ENCODE measurements at regions not wholly inside any gene's neighbourhood (a gene's known extent, or its start where the extent isn't known, plus 50 kb on each side); places are given as distances from the start of the nearest gene placed in this dataset.

DNA sequence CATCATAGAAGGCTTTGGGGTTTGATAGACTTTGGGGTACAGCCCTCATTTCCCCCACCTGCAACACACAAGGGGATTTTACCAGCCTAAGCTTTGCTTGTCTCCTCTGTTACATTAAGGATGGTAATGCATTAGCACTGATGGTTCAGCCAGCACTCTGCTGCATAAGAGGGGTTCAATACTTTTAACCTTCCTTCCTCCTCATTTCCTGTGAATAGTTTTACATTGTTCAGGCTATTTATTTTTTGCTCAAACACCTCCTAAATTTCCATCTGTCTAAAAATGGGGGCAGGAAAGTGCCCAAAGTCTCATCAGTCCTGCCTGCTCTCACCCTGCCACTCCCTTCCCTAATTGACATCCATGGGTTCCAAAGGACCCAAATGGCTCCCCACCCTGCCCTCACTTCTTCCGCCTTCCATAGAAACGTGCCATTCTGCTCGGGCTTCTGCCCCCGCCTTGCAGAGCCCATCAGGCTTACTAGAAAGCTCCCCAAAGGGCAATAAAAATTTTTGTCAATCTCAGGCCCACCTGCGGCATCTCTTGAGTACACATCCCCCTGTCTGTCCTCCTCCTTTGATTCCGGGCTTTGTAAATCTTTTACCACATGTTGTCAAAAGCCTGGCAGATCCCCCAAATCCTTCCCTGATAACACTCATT lies 239.5 kb upstream of the SLC24A2 start:
- ATAC-seq: peak in 1 of 2 donors; percentile 24
- DNase-seq: no peak
- intact Hi-C loops (cut with DNase I): no loop called here

DNA sequence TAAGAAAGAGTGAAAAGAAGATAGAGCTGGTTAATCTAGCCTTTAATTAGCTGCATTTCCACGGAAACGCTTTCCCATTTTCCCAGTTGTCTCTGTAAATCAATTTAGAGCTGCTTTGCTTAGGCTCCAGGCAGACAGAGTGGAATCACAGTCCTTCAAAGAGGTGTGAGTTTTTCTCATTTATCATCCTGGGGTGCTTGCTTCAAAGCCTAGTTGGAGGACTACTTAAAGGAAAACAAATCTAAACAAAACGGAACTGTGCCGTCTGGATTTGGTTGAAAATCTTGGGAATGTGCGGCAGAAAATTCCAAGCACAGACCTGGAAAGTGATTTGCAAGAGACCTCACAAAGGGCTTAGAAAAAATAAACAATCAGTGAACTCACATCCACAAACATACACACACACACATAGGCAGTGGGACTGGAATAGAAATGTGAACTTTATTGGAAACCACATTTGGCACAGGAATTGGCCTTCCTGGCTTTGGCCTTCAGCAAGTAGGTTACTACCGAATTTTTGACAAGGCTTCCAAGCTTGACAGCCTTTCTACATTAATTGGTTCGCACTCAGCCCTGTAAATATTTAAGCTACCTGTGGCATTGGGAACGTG lies 235.2 kb upstream of the SLC24A2 start:
- intact Hi-C loops (cut with DNase I): no loop called here
- no peak for DNase-seq
- no peak for ATAC-seq

DNA sequence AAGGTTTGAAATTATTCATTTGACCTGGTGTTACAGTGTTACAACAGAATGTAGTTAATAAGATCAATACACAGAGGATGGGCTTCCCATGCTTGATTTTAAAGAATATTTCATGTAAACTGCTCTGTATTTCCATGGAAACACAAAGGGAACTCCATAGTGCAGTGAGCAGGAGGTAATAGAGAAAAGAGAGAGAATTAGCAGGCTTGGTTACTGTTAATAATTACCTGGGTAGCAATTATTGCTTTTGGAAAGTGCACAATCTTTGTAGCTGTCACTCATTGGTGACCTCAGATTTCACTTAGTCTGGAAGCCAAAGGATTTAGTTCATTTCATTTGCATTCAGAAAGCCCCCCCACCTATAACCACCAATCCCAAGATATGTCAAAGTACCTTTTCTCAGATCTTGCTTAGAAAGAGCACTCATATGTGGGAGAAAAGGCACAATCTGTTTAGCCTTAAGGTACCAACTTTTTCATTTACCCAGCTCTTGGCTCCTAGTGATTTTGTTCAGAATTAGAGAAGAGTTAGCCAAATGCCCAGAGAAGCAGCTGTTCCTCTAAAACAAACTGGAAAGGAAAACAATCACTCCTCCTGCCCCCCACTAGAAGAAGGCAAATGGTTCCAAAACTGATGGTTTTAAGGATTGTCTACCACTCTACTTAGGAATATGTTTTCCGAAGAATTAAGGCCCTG lies 234.5 kb upstream of the SLC24A2 start:
- DNase-seq (no peak), ATAC-seq (no peak)
- intact Hi-C loops (cut with DNase I): no loop called here

DNA sequence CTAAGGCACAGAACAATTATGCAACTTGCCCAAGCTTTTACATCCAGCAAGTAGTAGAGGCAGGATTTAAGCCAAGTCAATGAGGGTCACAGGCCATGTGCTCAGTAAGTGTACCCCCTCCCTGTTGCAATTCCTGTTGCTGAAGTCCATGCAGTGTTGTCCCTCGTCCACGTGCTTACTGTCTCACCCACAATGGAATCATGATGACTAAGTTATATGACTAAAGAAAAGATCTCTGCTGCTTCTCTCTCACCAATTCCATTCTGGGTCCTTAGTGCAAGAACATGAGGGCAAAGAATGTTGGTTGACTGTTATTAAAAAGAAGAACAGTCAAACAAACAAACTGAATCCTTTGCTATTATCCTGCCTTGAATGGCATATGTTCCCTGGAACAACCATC lies 233.6 kb upstream of the SLC24A2 start:
- intact Hi-C loops (cut with DNase I): no loop called here
- no peak for ATAC-seq

DNA sequence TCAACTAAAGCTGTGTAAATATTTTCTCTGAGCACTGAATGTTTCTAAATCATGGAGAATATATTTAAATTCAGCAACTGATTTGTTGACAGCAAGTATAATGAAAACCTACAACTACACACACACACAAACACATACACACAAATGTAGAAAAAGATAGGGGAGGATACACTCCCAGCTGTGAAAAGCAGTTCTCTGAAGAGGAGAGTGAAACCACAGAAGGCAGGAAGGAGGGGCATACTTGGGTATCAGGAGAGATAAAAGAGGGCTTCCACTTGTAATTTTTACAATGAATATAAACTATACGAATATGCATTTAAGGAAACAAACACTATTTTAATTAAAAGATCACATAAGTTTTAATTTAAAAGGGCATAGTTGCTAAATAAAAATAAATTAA lies 227.8 kb upstream of the SLC24A2 start:
- ATAC-seq (no peak), DNase-seq (no peak)
- intact Hi-C loops (cut with DNase I): no loop called here

More for the DNA sequence above, 233.6 kb upstream of the SLC24A2 start:
- no peak for DNase-seq

DNA sequence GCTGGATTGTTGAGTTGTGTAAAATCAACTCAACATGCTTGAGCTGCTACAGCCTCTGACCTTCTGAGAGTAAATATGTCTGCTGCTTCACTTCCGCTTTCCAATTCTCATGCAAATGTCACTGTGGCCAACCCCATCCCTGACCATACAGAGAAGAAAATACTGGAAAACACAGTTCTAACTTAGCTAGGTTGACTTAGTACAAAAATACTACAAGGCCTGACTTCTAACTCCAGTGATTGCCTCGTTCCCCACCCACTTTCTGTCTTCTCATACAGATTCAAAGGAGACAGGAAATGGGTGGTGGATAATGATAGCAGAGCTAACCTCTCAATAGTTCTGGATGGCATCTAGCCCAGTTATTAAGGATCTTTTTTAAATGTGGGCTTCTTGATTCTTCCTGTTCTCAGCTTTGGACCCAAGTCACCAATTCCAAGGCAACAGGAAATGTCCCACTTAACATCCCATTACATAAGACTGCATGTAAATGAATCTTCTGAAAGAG lies 226.6 kb upstream of the SLC24A2 start:
- ATAC-seq (no peak), DNase-seq (no peak)
- intact Hi-C loops (cut with DNase I): no loop called here

DNA sequence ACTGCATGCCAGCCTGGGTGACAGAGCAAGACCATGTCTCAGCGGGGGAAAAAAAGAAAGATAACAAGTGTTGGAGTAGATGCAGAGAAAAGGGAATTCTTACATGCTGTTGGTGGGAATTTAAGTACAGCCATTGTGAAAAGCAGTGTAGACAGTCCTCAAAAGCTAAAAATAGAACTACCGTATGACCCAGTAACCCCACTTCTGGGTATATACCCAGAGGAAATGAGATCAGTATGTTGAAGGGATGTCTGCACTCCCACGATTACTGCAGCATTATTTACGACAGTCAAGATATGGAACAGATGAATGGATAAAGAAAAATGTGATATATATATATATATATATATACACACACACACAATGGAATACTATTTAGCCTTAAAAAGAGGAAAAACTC lies 225.3 kb upstream of the SLC24A2 start:
- no peak for ATAC-seq
- DNase-seq: no peak
- intact Hi-C loops (cut with DNase I): no loop called here

DNA sequence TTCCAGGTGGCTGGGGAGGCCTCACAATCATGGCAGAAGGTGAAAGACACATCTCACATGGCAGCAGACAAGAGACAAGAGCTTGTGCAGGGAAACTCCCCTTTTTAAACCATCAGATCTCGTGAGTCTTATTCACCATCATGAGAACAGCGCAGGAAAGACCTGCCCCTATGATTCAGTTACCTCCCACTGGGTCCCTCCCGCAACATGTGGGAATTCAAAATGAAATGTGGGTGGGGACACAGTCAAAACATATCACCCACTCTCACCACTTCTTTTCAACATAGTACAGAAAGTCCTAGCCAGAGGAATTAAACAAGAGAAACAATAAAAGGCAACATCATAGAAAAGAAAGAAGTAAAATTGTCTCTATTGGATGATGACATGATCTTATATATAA lies 223.4 kb upstream of the SLC24A2 start:
- intact Hi-C loops (cut with DNase I): no loop called here
- DNase-seq: no peak
- no peak for ATAC-seq

DNA sequence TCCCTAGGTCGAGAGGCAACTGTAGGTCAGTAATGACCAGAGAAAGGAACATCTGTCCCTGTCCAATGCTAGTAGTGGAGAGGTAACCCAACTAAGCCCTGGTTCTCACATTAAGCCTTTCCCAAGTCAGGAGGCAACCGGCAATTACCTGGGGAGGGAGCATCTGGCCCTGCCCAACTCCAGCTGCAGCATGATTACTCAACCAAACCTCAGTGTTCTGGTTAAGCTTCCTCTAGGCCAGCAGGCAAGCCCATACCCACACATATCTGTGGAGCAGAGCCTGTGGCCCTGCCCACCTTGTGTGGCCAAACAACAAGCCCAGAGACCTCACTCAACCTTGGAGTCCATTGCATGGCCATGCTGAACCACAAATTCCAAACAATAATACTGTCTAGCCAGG lies 220.8 kb upstream of the SLC24A2 start:
- ATAC-seq (no peak), DNase-seq (no peak)
- intact Hi-C loops (cut with DNase I): no loop called here

DNA sequence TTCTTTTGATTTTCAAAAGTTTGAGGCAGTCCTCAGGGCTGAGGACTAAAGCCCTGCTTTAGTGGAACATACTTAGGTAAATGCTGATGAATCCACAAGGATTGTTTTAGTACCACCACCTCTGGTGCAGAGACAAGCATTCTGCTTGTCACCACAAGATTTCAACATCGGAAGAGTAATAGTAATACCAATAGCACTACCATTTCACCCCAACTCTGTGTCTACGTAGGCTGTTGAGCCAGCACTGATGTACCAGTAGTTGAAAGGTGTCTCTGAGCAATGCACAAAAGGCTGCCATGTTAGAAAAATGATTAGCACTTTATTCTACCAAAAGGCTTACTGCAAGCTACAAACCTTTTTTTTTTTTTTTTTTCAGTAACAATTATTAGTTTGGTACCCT lies 213.2 kb upstream of the SLC24A2 start:
- ATAC-seq: no peak
- intact Hi-C loops (cut with DNase I): no loop called here
- DNase-seq: no peak

DNA sequence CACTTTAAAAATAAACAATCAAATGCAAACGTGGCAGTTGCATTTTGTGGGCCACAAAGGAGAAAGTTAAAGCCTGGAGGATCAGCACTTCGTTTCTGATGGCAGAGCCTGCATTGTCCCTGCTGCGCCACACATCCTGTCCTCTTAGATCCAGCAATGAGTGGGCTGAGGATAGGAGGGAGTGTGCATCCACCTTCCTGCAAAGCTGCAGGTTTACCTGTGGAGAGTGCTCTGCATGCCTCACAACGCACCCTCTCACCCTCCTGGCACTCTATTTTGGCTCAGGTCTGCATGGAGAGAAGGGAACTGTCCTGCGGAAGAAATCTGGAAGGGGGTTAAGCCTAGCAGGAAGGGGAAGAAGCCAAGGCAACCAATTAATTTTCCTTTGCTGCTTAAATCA lies 212.2 kb upstream of the SLC24A2 start:
- intact Hi-C loops (cut with DNase I): no loop called here
- no peak for DNase-seq
- no peak for ATAC-seq

DNA sequence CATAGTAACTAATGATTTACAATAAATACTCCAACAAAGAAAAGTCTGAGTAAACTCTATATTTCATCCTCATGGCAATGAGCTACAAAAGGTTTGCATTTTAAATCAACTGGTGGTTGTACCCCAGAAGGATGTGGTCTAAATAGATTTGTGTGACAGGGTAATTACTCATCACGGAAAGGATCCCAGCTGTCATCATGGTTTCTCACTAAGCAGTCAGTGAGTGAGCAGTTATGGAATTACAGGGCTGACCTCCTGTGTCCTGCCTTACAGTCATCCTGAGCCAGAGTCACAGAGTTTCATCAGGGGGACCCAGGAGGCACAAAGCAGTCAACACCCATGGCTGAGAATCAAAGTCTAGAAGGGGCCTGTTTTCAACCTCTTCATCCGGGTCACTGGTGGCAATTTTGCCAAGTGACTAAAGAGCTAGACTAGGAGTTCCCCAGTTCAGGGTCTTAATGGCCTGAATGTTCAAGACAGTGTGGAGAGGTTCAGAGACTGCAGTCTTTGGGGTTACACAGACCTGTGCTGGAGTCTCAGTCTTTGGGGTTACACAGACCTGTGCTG lies 210.7 kb upstream of the SLC24A2 start:
- intact Hi-C loops (cut with DNase I): no loop called here
- ATAC-seq (peak in 1 of 2 donors; percentile 22), DNase-seq (no peak)

DNA sequence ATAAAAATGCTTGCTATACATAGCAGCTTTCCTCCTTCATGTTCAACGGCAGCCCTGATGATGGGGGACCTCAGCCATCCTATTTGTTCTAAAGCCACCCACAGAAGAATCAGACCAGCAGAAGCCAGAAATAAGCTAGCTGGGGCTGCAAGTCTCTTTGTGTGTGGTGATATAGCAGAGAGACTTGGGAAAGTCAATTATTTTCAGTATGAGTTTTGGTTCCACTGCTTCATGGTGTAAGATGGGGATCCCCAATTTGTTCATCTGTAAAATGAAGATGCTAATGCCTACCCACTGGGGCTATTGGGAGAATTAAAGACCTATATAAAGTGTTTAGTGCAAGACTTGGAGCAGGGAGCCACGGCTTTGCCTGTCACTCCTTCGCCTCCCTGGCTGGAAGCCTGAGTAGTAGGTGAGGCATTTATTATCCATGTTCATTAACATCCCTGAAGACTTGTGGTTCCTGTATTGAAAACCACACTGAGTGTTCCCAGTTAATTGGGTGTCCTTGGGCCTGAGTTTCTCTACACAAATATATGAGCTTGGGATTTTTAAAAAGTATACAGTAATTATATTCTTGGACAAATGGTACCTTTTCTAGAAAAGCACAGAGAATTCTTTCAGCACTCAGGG lies 210.1 kb upstream of the SLC24A2 start:
- DNase-seq (no peak), ATAC-seq (no peak)
- intact Hi-C loops (cut with DNase I): no loop called here

DNA sequence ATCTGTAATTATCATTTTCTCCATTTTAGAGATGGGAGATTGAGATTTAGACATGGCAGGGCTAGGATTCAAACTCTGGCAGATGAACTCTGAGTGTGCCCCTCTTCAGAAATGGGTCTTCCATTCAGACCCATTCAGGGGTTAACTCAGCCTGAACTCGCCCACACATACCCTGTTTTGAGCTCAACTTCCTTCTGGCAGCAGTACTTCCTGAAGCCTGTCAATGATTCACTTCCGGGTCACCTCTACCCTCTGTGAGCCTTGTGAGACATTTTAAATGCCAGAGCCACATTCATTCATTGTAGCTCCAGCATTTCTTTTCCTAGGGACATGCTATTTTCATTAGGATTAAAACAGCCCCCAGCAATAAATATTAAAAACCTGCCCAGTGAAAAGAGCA lies 209.3 kb upstream of the SLC24A2 start:
- DNase-seq (no peak), ATAC-seq (no peak)
- intact Hi-C loops (cut with DNase I): no loop called here

DNA sequence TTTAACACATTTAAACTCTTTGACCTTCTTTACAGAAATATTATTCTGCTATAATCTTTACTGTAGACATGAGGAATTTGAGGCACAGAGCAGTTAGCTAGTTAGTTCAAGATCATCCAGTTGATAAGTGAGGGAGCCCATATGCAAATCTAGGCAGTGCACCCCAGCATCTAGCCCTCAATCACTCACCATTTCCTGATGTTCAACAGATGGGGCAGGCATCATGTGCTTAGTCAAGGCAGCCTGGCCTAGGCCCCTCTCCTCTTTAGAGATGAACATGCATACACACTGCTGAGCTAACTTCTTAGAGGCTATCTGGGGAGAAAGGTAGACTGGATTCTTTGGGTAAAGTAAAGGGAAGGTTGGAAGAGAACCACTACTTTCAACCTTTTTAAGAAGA lies 206.8 kb upstream of the SLC24A2 start:
- intact Hi-C loops (cut with DNase I): no loop called here
- no peak for ATAC-seq
- DNase-seq: no peak

DNA sequence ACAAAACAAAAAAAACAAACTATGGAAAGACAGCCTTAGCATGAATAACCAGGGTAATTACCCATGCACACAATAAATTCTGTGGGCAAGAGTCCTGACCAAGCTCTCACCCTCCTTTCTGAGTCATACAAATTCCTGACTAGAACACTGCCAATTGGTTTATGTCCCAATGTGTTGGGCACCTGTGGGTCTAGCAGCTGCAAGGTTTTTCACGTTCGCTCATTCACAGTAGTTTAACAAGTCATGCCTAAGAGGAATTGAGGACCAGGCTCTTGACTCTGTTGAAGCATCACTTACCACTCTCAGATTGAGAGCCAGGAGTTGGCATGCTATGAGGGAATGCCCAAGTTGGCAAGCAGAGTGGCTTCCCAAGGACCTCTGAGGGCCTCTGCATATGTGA lies 205.5 kb upstream of the SLC24A2 start:
- ATAC-seq (no peak), DNase-seq (no peak)
- intact Hi-C loops (cut with DNase I): no loop called here

DNA sequence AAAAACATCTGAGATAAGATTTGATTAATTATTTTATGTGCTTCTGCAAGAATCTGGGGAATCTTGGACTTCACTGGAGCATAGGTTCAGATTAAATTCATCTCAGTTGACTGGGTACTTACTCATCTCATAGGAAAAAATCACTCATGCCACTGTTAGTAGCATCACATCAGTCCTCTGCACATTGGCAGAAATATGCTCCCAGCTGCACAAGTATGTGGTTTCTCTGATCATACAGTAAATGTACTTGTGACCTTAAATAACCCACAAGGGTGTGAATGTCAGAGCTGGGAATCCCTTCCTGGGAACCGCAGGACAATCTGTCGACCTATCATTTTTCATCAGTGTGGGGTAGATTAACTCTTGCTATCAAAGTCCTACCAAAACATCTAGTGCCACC lies 203.7 kb upstream of the SLC24A2 start:
- intact Hi-C loops (cut with DNase I): no loop called here
- ATAC-seq: no peak
- DNase-seq: no peak

DNA sequence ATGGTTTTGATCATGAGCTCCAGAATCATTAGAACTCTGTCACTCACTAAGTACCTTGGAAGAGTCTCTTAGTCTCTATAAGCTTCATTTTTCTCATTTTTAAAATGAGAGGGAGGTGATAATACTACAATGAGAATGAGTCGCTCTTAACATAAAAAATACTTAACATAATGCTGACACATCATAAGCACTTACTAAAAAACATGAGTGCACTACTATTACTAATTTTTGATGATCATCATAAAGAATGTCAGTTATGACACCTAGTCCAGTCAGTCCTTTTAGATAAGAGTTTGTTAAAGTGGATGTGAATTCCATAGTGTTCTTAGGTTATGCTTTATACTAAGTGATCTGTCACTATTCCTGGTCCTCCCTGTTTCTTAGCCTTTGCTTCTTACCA lies 200.4 kb upstream of the SLC24A2 start:
- intact Hi-C loops (cut with DNase I): no loop called here
- DNase-seq: no peak
- no peak for ATAC-seq

DNA sequence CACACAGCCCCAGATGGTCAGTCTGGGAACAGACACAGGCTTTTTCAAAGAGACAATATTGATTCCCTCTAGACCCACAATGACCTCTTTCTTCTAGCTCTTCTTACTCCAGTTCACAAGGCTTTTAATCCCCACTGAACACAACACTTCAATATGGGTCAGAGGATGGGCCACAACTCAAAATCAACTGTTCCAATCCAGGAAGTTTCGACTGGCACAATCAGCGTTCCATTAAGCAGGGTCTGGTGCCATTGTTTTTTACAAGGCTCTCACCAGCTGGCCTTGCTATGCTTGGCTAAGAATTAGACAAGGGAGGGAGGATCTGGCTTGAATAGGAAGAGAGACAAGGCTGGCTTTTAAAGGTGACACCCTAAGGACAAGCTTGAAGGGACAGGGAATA lies 199.4 kb upstream of the SLC24A2 start:
- no peak for ATAC-seq
- intact Hi-C loops (cut with DNase I): no loop called here
- no peak for DNase-seq

DNA sequence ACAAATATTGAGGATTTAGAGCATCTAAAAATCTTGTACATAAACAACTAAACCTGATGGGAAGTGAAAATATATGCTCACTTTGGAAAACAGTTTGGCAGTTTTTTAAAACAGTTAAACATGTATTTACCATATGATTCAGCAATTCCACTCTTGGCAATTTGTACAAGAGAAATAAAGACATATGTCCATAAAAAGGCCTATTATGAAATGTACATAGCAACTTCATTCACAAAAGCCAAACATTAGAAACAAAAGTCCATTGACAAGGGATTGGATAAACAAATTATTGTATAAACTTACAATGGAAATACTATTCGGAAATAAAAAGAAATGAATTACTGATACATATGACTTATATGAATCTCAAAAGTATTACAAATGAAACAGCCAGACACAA lies 196.2 kb upstream of the SLC24A2 start:
- ATAC-seq (no peak), DNase-seq (no peak)
- intact Hi-C loops (cut with DNase I): no loop called here

All from left cardiac atrium (tissue), 4 donors.